Peyer's patch (tissue), 4 donors: ENCODE measurements at regions not wholly inside any gene's neighbourhood (a gene's known extent, or its start where the extent isn't known, plus 50 kb on each side); places are given as distances from the start of the nearest gene placed in this dataset.

Experiments used
- DNase-seq, 3 donors: peaks; one replicate each; pipeline ENCODE4 v3.0.0-alpha.2; 2017 to 2019
- H3K27ac ChIP-seq, 4 donors: fragments of 200-600 bp; sonication (generic); one replicate each; pipeline ENCODE4 v1.5.1; 2016 to 2019
- H3K27me3 ChIP-seq, 2 donors: fragments of 200-600 bp; sonication (generic); one replicate each; pipeline ENCODE4 v1.5.1; 2019
- H3K36me3 ChIP-seq, 3 donors: fragments of 200-600 bp; sonication (generic); one replicate each; pipeline ENCODE4 v1.5.1; 2016 to 2019
- H3K4me1 ChIP-seq, 4 donors: fragments of 200-600 bp; sonication (generic); one replicate each; pipeline ENCODE4 v1.5.1; 2016 to 2019
- H3K4me3 ChIP-seq, 4 donors: fragments of 200-600 bp; sonication (generic); 1 replicate in 3 of 4; 2 replicates in 1 of 4; pipeline ENCODE4 v1.5.1; 2016 to 2019; ENCODE audit warnings: mild to moderate bottlenecking in 1 of 4
- H3K9me3 ChIP-seq, 4 donors: fragments of 200-600 bp; sonication (generic); one replicate each; pipeline ENCODE4 v1.5.1; 2016 to 2019; ENCODE audit warnings: mild to moderate bottlenecking in 1 of 4
- CTCF ChIP-seq, 6 experiments: fragments of 450-650 bp in 4 of 6; fragments of 200-600 bp in 2 of 6; sonication (generic) in 1 of 6; IDR thresholded peaks; one replicate each; pipeline ENCODE4 v1.5.1; 2017 to 2019; ENCODE audit warnings: antibody characterized with exemption in 6 of 6, mild to moderate bottlenecking in 3 of 6, moderate library complexity in 1 of 6
- POLR2A ChIP-seq, 2 donors: fragments of 450-650 bp; IDR thresholded peaks; one replicate each; pipeline ENCODE4 v1.5.1; 2017; ENCODE audit warnings: antibody characterized with exemption in 2 of 2, mild to moderate bottlenecking in 2 of 2, moderate library complexity in 2 of 2

GRCh38 chr14:51468523-51468922, 183.2 kb upstream of the FRMD6 start:
- no peak for DNase-seq
- no peak overlapping the region for H3K4me3 ChIP-seq
- no peak for TF ChIP-seq CTCF (IDR thresholded peaks at IDR 0.05)
- TF ChIP-seq POLR2A (IDR thresholded peaks at IDR 0.05): no peak

DNA sequence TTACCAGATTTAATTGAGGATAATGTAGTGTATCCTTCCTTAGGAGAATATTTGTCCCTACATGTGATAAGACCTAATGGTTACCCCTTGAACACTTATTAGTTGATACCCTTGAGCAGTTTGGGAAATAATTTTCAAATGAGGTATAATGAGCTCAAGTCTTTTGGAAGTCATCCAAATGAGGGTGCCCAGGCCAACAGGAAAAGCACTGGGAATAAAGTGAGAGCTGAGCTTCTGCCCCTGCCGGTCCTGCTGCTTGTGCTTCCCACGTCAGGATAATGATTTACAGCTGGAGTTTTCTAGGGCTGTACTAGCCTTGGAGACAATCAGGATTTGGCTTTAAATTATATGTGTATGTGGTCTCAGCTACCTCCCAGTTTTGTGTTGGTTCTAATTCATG, 178.8 kb upstream of the FRMD6 start:
- no peaks in the 10 kb centered on the region for H3K36me3 ChIP-seq
- TF ChIP-seq POLR2A (IDR thresholded peaks at IDR 0.05) (no peak), CTCF (IDR thresholded peaks at IDR 0.05) (no peak)
- H3K4me1 ChIP-seq: no peaks in the 10 kb centered on the region
- no peak overlapping the region for H3K27ac ChIP-seq
- DNase-seq: no peak
- H3K27me3 ChIP-seq: no peaks in the 10 kb centered on the region
- no peak overlapping the region for H3K4me3 ChIP-seq
- H3K9me3 ChIP-seq: no peaks in the 10 kb centered on the region

More at GRCh38 chr14:51468523-51468922, 183.2 kb upstream of the FRMD6 start:
- no peaks in the 10 kb centered on the region for H3K36me3 ChIP-seq
- no peaks in the 10 kb centered on the region for H3K27me3 ChIP-seq
- H3K27ac ChIP-seq: no peak overlapping the region
- no peaks in the 10 kb centered on the region for H3K4me1 ChIP-seq
- H3K9me3 ChIP-seq: no peaks in the 10 kb centered on the region

DNA sequence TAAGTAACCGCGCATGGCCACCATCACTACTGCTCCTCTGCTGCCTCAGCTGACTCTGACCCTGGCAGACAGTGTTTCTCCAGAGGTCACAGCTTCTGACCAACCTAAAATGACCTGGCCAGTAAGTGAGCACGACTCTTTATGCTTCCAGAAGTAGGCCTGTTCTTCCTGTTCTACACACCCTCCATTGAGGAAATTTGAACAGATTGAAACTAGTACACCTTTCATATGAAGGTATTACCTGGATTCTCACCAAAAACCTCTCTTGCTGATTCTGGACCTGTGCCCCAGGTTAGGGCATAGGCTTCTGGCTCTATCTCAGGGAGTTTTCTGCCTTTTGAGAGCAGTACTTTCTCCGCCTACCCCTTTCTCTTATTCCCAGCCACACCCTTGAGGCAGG, 178.4 kb upstream of the FRMD6 start:
- H3K36me3 ChIP-seq: no peaks in the 10 kb centered on the region
- H3K4me3 ChIP-seq: no peak overlapping the region
- H3K4me1 ChIP-seq: no peaks in the 10 kb centered on the region
- no peak overlapping the region for H3K27ac ChIP-seq
- H3K9me3 ChIP-seq: no peaks in the 10 kb centered on the region
- H3K27me3 ChIP-seq: no peaks in the 10 kb centered on the region
- no peak for DNase-seq
- TF ChIP-seq POLR2A (IDR thresholded peaks at IDR 0.05) (no peak), CTCF (IDR thresholded peaks at IDR 0.05) (no peak)

- H3K27me3 ChIP-seq: no peaks in the 10 kb centered on the region
- no peak overlapping the region for H3K27ac ChIP-seq
- no peak overlapping the region for H3K4me3 ChIP-seq
- H3K36me3 ChIP-seq: no peaks in the 10 kb centered on the region
- no peaks in the 10 kb centered on the region for H3K9me3 ChIP-seq
- H3K4me1 ChIP-seq: no peaks in the 10 kb centered on the region
- TF ChIP-seq POLR2A (IDR thresholded peaks at IDR 0.05) (no peak), CTCF (IDR thresholded peaks at IDR 0.05) (no peak)
- no peak for DNase-seq
Measured at GRCh38 chr14:51473808-51474565, 177.7 kb upstream of the FRMD6 start.

DNA sequence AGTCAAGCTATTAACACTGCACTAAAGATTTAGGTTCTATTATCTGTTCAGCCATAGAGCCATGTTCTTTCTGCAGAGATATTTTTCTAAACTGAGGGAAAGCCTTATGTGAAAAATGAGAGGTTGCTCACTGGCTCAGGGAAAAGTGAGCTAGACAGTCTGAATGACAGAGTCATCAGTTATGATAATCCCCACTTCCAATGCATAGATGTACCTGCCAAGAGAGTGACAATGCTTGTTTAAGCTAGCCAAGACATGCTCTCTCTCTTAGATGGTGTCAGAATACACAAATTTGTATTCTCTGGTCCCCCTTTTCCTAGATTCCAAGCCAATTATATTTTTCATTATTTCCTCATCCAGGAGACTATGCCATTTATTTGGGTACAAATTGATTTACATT, 176.9 kb upstream of the FRMD6 start:
- H3K27me3 ChIP-seq: no peaks in the 10 kb centered on the region

More for the DNA sequence above, 176.9 kb upstream of the FRMD6 start:
- no peak for DNase-seq
- Histone ChIP-seq H3K27ac (no peak overlapping the region), H3K9me3 (no peaks in the 10 kb centered on the region), H3K36me3 (no peaks in the 10 kb centered on the region), H3K4me3 (no peak overlapping the region), H3K4me1 (no peaks in the 10 kb centered on the region)
- TF ChIP-seq CTCF (IDR thresholded peaks at IDR 0.05) (no peak), POLR2A (IDR thresholded peaks at IDR 0.05) (no peak)
